Stimulated activated CD8-positive, alpha-beta memory T cell treated with anti-CD3 and anti-CD28 coated beads, Interleukin-12 subunit alpha, Interleukin-12 subunit beta, amount 100 ng/mL, for 24 hours (primary cell): ENCODE measurements at regions not wholly inside any gene's neighbourhood (a gene's known extent, or its start where the extent isn't known, plus 50 kb on each side); places are given as distances from the start of the nearest gene placed in this dataset.
"Not testable (repeated sequence)": the region's sequence is repeated elsewhere in the genome, so short reads cannot be mapped to it uniquely, and the experiment has no call there.

Source experiments
- DNase-seq: peaks from one replicate; pipeline ENCODE4 v3.0.0-alpha.2; 2020; ENCODE audit errors: extremely low read depth

GRCh38 chr15:59896663-59897074 lies 107.4 kb upstream of the FOXB1 start:
- DNase-seq, result no peak

- no peak for DNase-seq
These were observed 109.3 kb upstream of the FOXB1 start for GRCh38 chr15:59894835-59895234.

- DNase-seq, result no peak
These were observed 111.1 kb upstream of the FOXB1 start for GRCh38 chr15:59892985-59893384.

- not testable (repeated sequence) for DNase-seq
These were observed 116.2 kb upstream of the FOXB1 start for GRCh38 chr15:59887870-59888269.

- no peak for DNase-seq
These were observed 116.9 kb upstream of the FOXB1 start for GRCh38 chr15:59887211-59887610.

GRCh38 chr15:59886441-59886840 lies 117.7 kb upstream of the FOXB1 start:
- no peak for DNase-seq

- DNase-seq, result no peak
These were observed 118.3 kb upstream of the FOXB1 start for GRCh38 chr15:59885832-59886231.

- DNase-seq, result no peak
These were observed 124.4 kb upstream of the FOXB1 start for GRCh38 chr15:59879506-59880265.

GRCh38 chr15:59876140-59876539 lies 128.0 kb upstream of the FOXB1 start:
- no peak for DNase-seq

- no peak for DNase-seq
These were observed 130.4 kb upstream of the FOXB1 start for GRCh38 chr15:59873644-59874272.

- DNase-seq, result no peak
These were observed 136.8 kb upstream of the FOXB1 start for GRCh38 chr15:59867086-59867855.

- no peak for DNase-seq
These were observed 137.5 kb upstream of the FOXB1 start for GRCh38 chr15:59866642-59867041.

GRCh38 chr15:59862191-59863155 lies 141.6 kb upstream of the FOXB1 start:
- no peak for DNase-seq

GRCh38 chr15:59847968-59848367 lies 156.1 kb upstream of the FOXB1 start:
- no peak for DNase-seq

- DNase-seq, result no peak
These were observed 156.9 kb upstream of the BNIP2 start for GRCh38 chr15:59845942-59846499.

GRCh38 chr15:59843609-59844008 lies 154.5 kb upstream of the BNIP2 start:
- DNase-seq, result no peak

GRCh38 chr15:59841036-59841435 lies 151.9 kb upstream of the BNIP2 start:
- no peak for DNase-seq

GRCh38 chr15:59839906-59840305 lies 150.8 kb upstream of the BNIP2 start:
- DNase-seq, result no peak

- no peak for DNase-seq
These were observed 149.8 kb upstream of the BNIP2 start for GRCh38 chr15:59838900-59839299.

GRCh38 chr15:59835776-59836175 lies 146.7 kb upstream of the BNIP2 start:
- DNase-seq, result no peak

GRCh38 chr15:59834528-59834927 lies 145.4 kb upstream of the BNIP2 start:
- DNase-seq, result no peak
